ENCODE measurements at regions not wholly inside any gene's neighbourhood (a gene's known extent, or its start where the extent isn't known, plus 50 kb on each side); places are given as distances from the start of the nearest gene placed in this dataset.

DNA sequence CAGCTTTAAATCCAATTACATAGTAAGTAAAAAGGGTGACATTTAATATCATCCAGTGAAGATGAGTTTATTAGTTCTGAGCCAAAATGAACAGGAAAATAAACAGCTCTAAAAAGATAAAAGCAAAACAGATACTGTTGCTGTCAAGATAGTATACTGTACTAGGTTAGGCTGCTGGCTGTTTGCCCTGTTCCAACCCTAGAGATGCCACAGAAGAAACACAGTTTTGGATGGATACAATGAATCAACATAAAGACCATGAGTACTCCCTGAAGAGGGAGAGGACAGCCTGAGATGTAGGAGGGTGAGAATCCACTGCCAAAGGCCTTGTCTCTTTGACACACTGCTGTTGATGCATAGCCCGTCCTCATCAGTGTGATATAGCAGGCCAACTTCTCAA is 1302.7 kb downstream of the EFNA5 start:
- intact Hi-C loops (cut with DNase I) = no loop called here
- Histone ChIP-seq H3K27ac (ENCODE audit: low read length) (no peak overlapping the region), H3K4me3 (ENCODE audit: low read length) (no peak overlapping the region), H3K9me3 (ENCODE audit: control insufficient read depth, low read length) (no peaks in the 10 kb centered on the region), H3K27me3 (ENCODE audit: control insufficient read depth, insufficient read depth) (no peaks in the 10 kb centered on the region), H3K4me1 (ENCODE audit: control insufficient read depth, insufficient read depth, low read length) (no peaks in the 10 kb centered on the region)
- DNase-seq = no peak
- WGBS = 43% methylated on average over 1 of the region's 1 CpG
- ATAC-seq = no peak

DNA sequence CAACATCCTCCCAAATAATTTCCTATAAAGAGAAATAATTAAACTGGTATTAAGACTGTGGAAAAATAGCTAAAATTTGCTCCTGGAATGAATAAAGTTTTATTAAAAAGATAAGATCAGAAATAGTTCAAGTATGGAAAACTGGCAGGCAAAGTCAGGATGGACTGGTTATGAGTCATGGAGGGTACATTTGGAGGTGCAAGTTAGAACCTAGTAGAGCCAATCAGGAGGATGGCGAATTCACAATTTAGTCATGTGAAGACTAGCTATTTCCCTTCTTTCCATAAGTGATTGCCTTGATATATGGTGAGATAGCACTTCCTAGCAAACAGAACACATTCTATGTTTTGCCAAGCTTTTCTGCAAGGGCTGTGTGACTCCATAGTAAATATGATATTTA is 1303.5 kb downstream of the EFNA5 start:
- no peaks in the 10 kb centered on the region for H3K9me3 ChIP-seq (ENCODE audit: control insufficient read depth, low read length)
- intact Hi-C loops (cut with DNase I) = no loop called here
- H3K4me3 ChIP-seq (ENCODE audit: low read length) = no peak overlapping the region
- DNase-seq (no peak), ATAC-seq (no peak)
- H3K27me3 ChIP-seq (ENCODE audit: control insufficient read depth, insufficient read depth) = no peaks in the 10 kb centered on the region
- H3K4me1 ChIP-seq (ENCODE audit: control insufficient read depth, insufficient read depth, low read length) = no peaks in the 10 kb centered on the region
- H3K27ac ChIP-seq (ENCODE audit: low read length) = no peak overlapping the region
- WGBS = 81% methylated on average over 1 of the region's 1 CpG

DNA sequence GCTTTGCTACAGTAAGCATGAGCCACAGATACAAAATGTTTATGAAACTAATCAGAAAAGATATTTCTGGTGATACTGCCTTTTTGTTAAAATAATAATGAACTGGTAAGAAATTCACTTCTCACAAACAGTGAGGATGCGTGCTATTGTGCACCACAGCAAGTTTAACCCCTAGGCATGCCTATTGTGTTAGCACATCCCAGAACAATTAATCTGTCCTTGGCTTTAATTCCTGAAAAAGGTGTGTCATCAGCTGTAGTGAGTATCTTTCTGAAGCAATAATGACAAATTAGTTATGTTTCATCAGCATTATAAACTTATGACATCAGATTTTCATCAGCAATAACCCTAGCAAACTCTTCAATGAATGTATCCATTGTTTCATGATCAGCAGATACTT is 1307.2 kb downstream of the EFNA5 start:
- H3K27me3 ChIP-seq (ENCODE audit: control insufficient read depth, insufficient read depth) = no peaks in the 10 kb centered on the region
- H3K27ac ChIP-seq (ENCODE audit: low read length) = no peak overlapping the region
- no peak for ATAC-seq
- H3K9me3 ChIP-seq (ENCODE audit: control insufficient read depth, low read length) = no peaks in the 10 kb centered on the region
- DNase-seq = no peak
- WGBS = 87% methylated on average over 1 of the region's 1 CpG
- H3K4me1 ChIP-seq (ENCODE audit: control insufficient read depth, insufficient read depth, low read length) = no peaks in the 10 kb centered on the region
- intact Hi-C loops (cut with DNase I) = no loop called here
- no peak overlapping the region for H3K4me3 ChIP-seq (ENCODE audit: low read length)

DNA sequence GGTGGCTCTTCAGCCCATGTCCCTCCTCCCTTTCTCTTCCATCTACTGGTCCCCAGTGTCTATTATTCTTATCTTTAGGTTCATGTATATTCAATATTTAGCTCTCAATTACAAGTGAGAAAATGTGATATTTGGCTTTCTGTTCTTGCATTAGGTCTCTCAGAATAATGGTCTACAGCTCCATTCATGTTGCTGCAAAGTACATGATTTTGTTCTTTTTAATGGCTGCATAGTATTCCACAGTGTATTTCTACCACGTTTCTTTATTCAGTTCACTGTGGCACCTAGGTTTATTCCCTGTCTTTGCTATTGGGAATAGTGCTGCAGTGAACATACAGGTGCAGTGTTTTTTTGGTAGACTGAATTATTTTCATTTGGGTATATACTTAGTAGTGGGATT is 1308.8 kb downstream of the EFNA5 start:
- Histone ChIP-seq H3K27me3 (ENCODE audit: control insufficient read depth, insufficient read depth) (no peaks in the 10 kb centered on the region), H3K27ac (ENCODE audit: low read length) (no peak overlapping the region), H3K9me3 (ENCODE audit: control insufficient read depth, low read length) (no peaks in the 10 kb centered on the region), H3K4me3 (ENCODE audit: low read length) (no peak overlapping the region), H3K4me1 (ENCODE audit: control insufficient read depth, insufficient read depth, low read length) (no peaks in the 10 kb centered on the region)
- WGBS = 65% methylated on average over 1 of the region's 1 CpG
- DNase-seq = no peak
- ATAC-seq = no peak
- intact Hi-C loops (cut with DNase I) = no loop called here

DNA sequence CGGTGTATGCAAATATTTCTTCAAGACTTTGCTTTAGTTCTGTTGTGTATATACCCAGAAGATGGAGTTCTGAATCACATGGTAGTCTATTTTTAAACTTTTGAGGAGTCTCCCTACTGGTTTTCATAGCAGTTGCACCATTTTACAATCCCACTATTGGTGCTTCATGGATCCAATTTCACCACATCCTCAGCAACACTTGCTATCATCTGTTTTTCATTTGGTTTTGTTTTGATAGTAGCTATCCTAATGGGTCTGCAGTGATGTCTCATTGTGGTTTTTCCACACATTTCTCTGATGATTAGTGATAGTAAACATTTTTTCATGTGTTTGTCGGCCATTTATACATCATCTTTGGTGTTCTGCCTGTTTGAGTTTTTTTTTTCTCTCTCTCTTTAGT is 1339.3 kb downstream of the EFNA5 start:
- intact Hi-C loops (cut with DNase I) = no loop called here
- Histone ChIP-seq H3K27ac (ENCODE audit: low read length) (no peak overlapping the region), H3K4me3 (ENCODE audit: low read length) (no peak overlapping the region), H3K4me1 (ENCODE audit: control insufficient read depth, insufficient read depth, low read length) (no peaks in the 10 kb centered on the region), H3K27me3 (ENCODE audit: control insufficient read depth, insufficient read depth) (no peaks in the 10 kb centered on the region), H3K9me3 (ENCODE audit: control insufficient read depth, low read length) (no peaks in the 10 kb centered on the region)
- ATAC-seq (no peak), DNase-seq (no peak)
- WGBS = 58% methylated on average over 2 of the region's 2 CpGs

DNA sequence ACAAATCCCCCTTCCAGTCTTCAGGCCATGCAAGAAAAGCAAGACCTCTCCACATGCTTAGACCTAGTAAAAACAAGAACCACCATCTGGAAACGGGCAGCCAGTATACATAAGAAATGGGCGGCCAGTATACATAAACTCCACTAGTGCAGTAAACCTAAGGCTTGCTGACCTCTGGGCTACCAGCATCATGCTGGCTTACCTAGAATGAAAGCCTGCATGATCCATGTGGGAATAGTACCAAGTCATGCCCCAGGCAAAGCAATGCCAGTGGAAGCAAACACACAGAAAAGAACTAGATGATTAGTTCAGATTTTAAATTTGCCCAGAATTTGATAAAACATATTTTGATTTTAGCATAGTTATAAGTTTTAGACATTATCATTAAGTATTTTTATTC is 1346.4 kb downstream of the EFNA5 start:
- Histone ChIP-seq H3K9me3 (ENCODE audit: control insufficient read depth, low read length) (no peaks in the 10 kb centered on the region), H3K27me3 (ENCODE audit: control insufficient read depth, insufficient read depth) (no peaks in the 10 kb centered on the region), H3K4me3 (ENCODE audit: low read length) (no peak overlapping the region), H3K4me1 (ENCODE audit: control insufficient read depth, insufficient read depth, low read length) (no peaks in the 10 kb centered on the region), H3K27ac (ENCODE audit: low read length) (no peak overlapping the region)
- ATAC-seq (no peak), DNase-seq (no peak)
- intact Hi-C loops (cut with DNase I) = no loop called here
- WGBS = 94% methylated on average over 2 of the region's 2 CpGs

DNA sequence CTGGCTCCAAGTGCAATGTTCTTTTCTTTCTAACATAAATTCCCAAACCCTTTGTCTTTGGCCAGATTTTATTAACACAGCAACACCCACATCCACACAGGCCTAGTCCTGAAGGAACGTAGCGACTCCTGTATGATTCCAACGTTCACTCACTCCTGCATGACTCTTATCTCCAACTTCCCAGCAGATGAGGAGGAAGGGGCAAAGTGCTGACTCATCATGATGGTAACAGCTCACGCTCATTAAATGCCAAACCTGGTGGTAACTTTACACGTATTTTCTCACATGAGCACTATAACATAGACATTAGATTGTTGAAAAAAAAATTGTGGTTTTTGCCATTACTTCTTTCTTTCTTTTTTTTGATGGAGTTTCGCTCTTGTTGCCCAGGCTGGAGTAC is 1349.5 kb downstream of the EFNA5 start:
- H3K9me3 ChIP-seq (ENCODE audit: control insufficient read depth, low read length) = no peaks in the 10 kb centered on the region
- H3K27ac ChIP-seq (ENCODE audit: low read length) = no peak overlapping the region
- H3K4me1 ChIP-seq (ENCODE audit: control insufficient read depth, insufficient read depth, low read length) = no peaks in the 10 kb centered on the region
- intact Hi-C loops (cut with DNase I) = no loop called here
- no peak overlapping the region for H3K4me3 ChIP-seq (ENCODE audit: low read length)
- ATAC-seq = no peak
- WGBS = 66% methylated on average over 6 of the region's 6 CpGs
- DNase-seq = no peak
- H3K27me3 ChIP-seq (ENCODE audit: control insufficient read depth, insufficient read depth) = no peaks in the 10 kb centered on the region

DNA sequence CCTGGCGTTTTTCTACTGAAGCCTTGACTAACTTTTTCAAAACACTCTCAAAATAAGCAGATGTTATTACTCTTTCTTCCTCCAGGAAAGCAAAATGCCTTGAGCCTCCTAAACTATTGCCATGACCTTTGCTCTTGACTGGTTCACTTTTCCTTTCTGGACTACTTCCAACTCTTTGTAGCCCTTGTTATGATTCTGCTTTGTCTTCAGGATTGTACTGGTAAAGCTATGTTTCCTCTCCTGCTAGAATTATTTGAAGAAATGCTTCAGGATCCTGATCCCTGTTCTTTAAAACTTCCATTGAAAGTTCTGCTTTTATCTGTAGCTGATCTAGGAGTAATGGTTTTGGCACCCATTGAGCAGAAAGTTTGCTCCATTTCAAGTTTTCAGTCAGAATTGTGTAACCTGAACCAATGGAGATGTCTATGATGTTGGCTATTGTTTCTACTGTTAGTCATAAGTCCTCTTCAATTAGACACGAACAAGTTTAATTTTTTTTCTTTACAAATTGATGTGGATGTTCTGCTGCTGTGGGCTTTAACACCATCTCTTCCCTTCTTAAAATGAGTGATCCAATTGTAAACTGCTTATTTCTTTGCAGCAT is 1356.4 kb downstream of the EFNA5 start:
- Histone ChIP-seq H3K4me3 (ENCODE audit: low read length) (no peak overlapping the region), H3K27ac (ENCODE audit: low read length) (no peak overlapping the region), H3K9me3 (ENCODE audit: control insufficient read depth, low read length) (no peaks in the 10 kb centered on the region), H3K4me1 (ENCODE audit: control insufficient read depth, insufficient read depth, low read length) (no peaks in the 10 kb centered on the region), H3K27me3 (ENCODE audit: control insufficient read depth, insufficient read depth) (no peaks in the 10 kb centered on the region)
- DNase-seq (no peak), ATAC-seq (no peak)
- 56% methylated on average over 2 of the region's 2 CpGs for WGBS
- intact Hi-C loops (cut with DNase I) = no loop called here

DNA sequence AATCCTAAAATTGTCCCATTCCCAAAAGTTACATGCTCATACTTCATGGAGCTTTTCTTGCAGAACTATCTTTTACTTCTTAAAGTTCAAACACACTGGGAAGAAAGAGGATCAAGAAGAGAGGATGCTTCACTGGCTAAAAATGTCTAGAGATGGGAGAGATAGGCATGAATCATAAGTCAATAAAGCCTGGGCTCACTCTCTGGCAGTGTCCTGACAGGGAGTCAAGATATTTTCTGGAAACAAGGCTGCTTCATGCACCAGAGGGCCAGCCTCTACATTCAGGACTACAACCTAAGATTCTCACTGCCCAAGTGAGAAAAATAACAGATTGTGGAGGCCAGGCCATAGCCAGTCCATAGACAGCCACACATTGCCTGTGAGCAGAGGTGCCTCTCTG is 1358.4 kb downstream of the EFNA5 start:
- H3K9me3 ChIP-seq (ENCODE audit: control insufficient read depth, low read length) = no peaks in the 10 kb centered on the region
- no peak overlapping the region for H3K27ac ChIP-seq (ENCODE audit: low read length)
- intact Hi-C loops (cut with DNase I) = no loop called here
- ATAC-seq = no peak
- no peaks in the 10 kb centered on the region for H3K27me3 ChIP-seq (ENCODE audit: control insufficient read depth, insufficient read depth)
- no peak overlapping the region for H3K4me3 ChIP-seq (ENCODE audit: low read length)
- no peaks in the 10 kb centered on the region for H3K4me1 ChIP-seq (ENCODE audit: control insufficient read depth, insufficient read depth, low read length)
- DNase-seq = no peak

DNA sequence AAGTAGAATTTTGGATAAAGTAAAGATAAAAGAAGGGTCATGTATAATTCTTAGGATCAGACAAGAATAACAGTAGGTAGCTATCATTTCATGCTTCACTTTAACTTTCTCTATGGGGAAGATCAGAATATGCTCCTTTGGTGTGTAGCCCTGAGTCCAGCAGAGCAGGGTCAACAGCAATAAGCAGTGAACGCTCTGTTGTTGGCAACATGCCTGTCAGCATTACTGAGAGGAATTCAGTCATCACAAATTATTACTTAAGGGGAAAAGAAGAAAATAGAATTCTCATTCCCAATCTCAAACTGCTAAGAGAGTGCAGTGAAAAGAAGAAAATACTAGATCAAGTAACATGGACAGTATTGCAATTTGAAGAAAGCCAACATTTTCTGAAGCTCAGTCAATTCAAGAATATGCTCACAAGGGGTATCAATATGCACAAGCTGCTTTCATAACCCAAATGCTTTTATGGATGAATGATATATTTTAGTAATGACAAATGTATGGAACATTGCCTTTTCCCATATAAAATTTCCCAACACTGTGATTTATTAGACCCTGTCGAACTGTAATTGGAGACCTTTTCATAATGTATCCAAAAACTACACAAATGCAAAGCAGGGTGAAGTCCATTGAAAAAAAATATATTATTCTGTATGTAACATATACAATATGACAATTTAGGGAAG is 1359.4 kb downstream of the EFNA5 start:
- 51% methylated on average over 2 of the region's 2 CpGs for WGBS
- no peak for ATAC-seq
- intact Hi-C loops (cut with DNase I) = no loop called here
- Histone ChIP-seq H3K27ac (ENCODE audit: low read length) (no peak overlapping the region), H3K9me3 (ENCODE audit: control insufficient read depth, low read length) (no peaks in the 10 kb centered on the region), H3K27me3 (ENCODE audit: control insufficient read depth, insufficient read depth) (no peaks in the 10 kb centered on the region), H3K4me1 (ENCODE audit: control insufficient read depth, insufficient read depth, low read length) (no peaks in the 10 kb centered on the region), H3K4me3 (ENCODE audit: low read length) (no peak overlapping the region)
- peak in 1 of 3 donors; percentile 31 for DNase-seq

DNA sequence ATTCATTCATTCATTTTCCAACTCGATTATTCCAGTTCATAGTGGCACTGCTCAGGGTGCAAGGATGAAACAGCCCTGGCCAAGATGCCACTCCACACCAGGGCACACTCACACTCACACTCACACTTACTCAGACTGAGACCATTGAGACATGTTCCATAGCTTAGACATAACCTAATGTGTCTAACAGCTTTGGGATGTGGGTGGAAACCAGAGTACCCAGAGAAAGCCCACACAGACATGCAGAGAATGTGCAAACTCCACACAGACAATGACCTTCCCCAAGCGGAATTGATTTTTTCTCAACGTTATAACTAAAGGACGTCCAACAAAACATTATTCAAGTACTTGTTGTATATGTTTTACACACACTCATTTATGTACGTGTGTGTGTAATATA is 1363.5 kb downstream of the EFNA5 start:
- H3K27me3 ChIP-seq (ENCODE audit: control insufficient read depth, insufficient read depth) = no peaks in the 10 kb centered on the region
- no peaks in the 10 kb centered on the region for H3K9me3 ChIP-seq (ENCODE audit: control insufficient read depth, low read length)
- ATAC-seq (no peak), DNase-seq (no peak)
- H3K4me1 ChIP-seq (ENCODE audit: control insufficient read depth, insufficient read depth, low read length) = no peaks in the 10 kb centered on the region
- H3K27ac ChIP-seq (ENCODE audit: low read length) = no peak overlapping the region
- intact Hi-C loops (cut with DNase I) = no loop called here
- no peak overlapping the region for H3K4me3 ChIP-seq (ENCODE audit: low read length)
- 83% methylated on average over 5 of the region's 5 CpGs for WGBS

Data from right cardiac atrium (tissue), 5 donors.